GM23338 (cell line): ENCODE measurements at regions not wholly inside any gene's neighbourhood (a gene's known extent, or its start where the extent isn't known, plus 50 kb on each side); places are given as distances from the start of the nearest gene placed in this dataset.

Experiments used
- ATAC-seq: fragments of 200-7000 bp; cut with Tn5 transposase; 3 replicates; pipeline ENCODE4 v1.9.1; 2020
- DNase-seq: peaks from one replicate; pipeline ENCODE4 v3.0.0-alpha.2; 2015; ENCODE audit warnings: low spot score
- H2AFZ ChIP-seq: fragments of 200-600 bp; sonication (generic); 2 replicates; pipeline ENCODE4 v1.8.0; 2016; ENCODE audit warnings: antibody characterized with exemption, mild to moderate bottlenecking, moderate library complexity
- H3F3A ChIP-seq: fragments of 200-600 bp; sonication (generic); replicated peaks from 2 replicates; pipeline ENCODE4 v1.8.0; 2017; ENCODE audit warnings: antibody characterized with exemption, mixed run types, low read depth
- H3K27ac ChIP-seq: fragments of 200-600 bp; sonication (generic); 2 replicates; pipeline ENCODE4 v1.6.1; 2016; ENCODE audit warnings: low read depth
- H3K27me3 ChIP-seq: fragments of 200-600 bp; sonication (generic); 2 replicates; pipeline ENCODE4 v1.8.0; 2016; ENCODE audit warnings: mild to moderate bottlenecking, mixed run types, moderate library complexity; ENCODE audit not compliant: insufficient read depth
- H3K36me3 ChIP-seq: fragments of 200-600 bp; sonication (generic); 2 replicates; pipeline ENCODE4 v1.8.0; 2016; ENCODE audit warnings: mild to moderate bottlenecking; ENCODE audit not compliant: insufficient read depth
- H3K4me1 ChIP-seq: fragments of 200-600 bp; sonication (generic); 2 replicates; pipeline ENCODE4 v1.8.0; 2016; ENCODE audit warnings: mild to moderate bottlenecking, moderate library complexity; ENCODE audit not compliant: insufficient read depth
- H3K4me2 ChIP-seq: fragments of 200-600 bp; sonication (generic); 2 replicates; pipeline ENCODE4 v1.7.1; 2017; ENCODE audit warnings: mixed run types
- H3K4me3 ChIP-seq: fragments of 200-600 bp; sonication (generic); 2 replicates; pipeline ENCODE4 v1.6.1; 2016; ENCODE audit warnings: mixed run types
- H3K79me2 ChIP-seq: fragments of 200-600 bp; sonication (generic); replicated peaks from 2 replicates; pipeline ENCODE4 v1.8.0; 2017; ENCODE audit warnings: mild to moderate bottlenecking; ENCODE audit not compliant: insufficient read depth
- H3K9me2 ChIP-seq: fragments of 200-600 bp; sonication (generic); 2 replicates; pipeline ENCODE4 v1.8.0; 2017; ENCODE audit not compliant: insufficient read depth
- H4K20me1 ChIP-seq: fragments of 200-600 bp; sonication (generic); replicated peaks from 2 replicates; pipeline ENCODE4 v1.8.0; 2017; ENCODE audit warnings: mild to moderate bottlenecking; ENCODE audit not compliant: insufficient read depth
- H3K27ac Mint-ChIP-seq: 2 replicates; pipeline ENCODE4 v1.8.0; 2020; ENCODE audit warnings: inconsistent platforms, mild to moderate bottlenecking, moderate library complexity, mixed read lengths
- H3K27me3 Mint-ChIP-seq: 3 replicates; pipeline ENCODE4 v1.8.0; 2022; ENCODE audit warnings: low read depth, mild to moderate bottlenecking, moderate library complexity, mixed read lengths, inconsistent platforms; ENCODE audit not compliant: insufficient read depth, poor library complexity
- H3K36me3 Mint-ChIP-seq: 3 replicates; pipeline ENCODE4 v1.8.0; 2021; ENCODE audit warnings: low read depth, mild to moderate bottlenecking, inconsistent platforms, moderate library complexity, mixed read lengths
- H3K4me1 Mint-ChIP-seq: 3 replicates; pipeline ENCODE4 v1.8.0; 2020; ENCODE audit warnings: mild to moderate bottlenecking, inconsistent platforms, mixed read lengths
- H3K4me3 Mint-ChIP-seq: 3 replicates; pipeline ENCODE4 v1.8.0; 2021; ENCODE audit warnings: moderate library complexity, mild to moderate bottlenecking, inconsistent platforms, mixed read lengths
- H3K9me3 Mint-ChIP-seq: 3 replicates; pipeline ENCODE4 v1.8.0; 2020; ENCODE audit warnings: moderate library complexity, mild to moderate bottlenecking, inconsistent platforms, mixed read lengths
- CREB1 ChIP-seq: fragments of 250-450 bp; sonication (Bioruptor Pico); IDR thresholded peaks from 2 replicates; pipeline ENCODE4 v1.5.0; 2020; ENCODE audit warnings: low read depth, mild to moderate bottlenecking, moderate library complexity
- EZH2 ChIP-seq: fragments of 200-600 bp; sonication (generic); IDR thresholded peaks from one replicate; pipeline ENCODE4 v1.8.0; 2017; ENCODE audit warnings: antibody characterized with exemption, mild to moderate bottlenecking, low read depth; ENCODE audit not compliant: unreplicated experiment
- EZH2phosphoT487 ChIP-seq: fragments of 200-600 bp; sonication (generic); IDR thresholded peaks from one replicate; pipeline ENCODE4 v1.8.1; 2018; ENCODE audit warnings: antibody characterized with exemption; ENCODE audit not compliant: unreplicated experiment
- NANOG ChIP-seq: IDR thresholded peaks from 2 replicates; pipeline ENCODE4 v1.6.1; 2016; ENCODE audit warnings: antibody characterized with exemption, borderline replicate concordance
- POLR2AphosphoS5 ChIP-seq: IDR thresholded peaks from 2 replicates; pipeline ENCODE4 v1.6.1; 2016; ENCODE audit warnings: antibody characterized with exemption, low read depth
- REST ChIP-seq: IDR thresholded peaks from one replicate; pipeline ENCODE4 v1.6.1; 2018; ENCODE audit warnings: antibody characterized with exemption; ENCODE audit not compliant: unreplicated experiment
- ZNF114 ChIP-seq: fragments of 250-450 bp; sonication (Bioruptor Pico); IDR thresholded peaks from 2 replicates; pipeline ENCODE4 v1.5.0; 2020; ENCODE audit warnings: mild to moderate bottlenecking, moderate library complexity
- ZNF462 ChIP-seq: fragments of 250-450 bp; sonication (Bioruptor Pico); IDR thresholded peaks from 2 replicates; pipeline ENCODE4 v1.5.0; 2020; ENCODE audit warnings: mild to moderate bottlenecking, moderate library complexity
- TF ChIP-seq, protein P1 (sequence below): IDR thresholded peaks from 2 replicates; pipeline ENCODE4 v1.6.1; 2016; ENCODE audit warnings: antibody characterized with exemption
- TF ChIP-seq, protein P2 (sequence below), 2 experiments: fragments of 200-600 bp in 1 of 2; sonication (generic) in 1 of 2; conservative IDR thresholded peaks; 2 replicates each; pipeline versions ENCODE4 v1.5.1 to v1.6.1; 2016 to 2017; ENCODE audit warnings: antibody characterized with exemption in 2 of 2, low read depth in 2 of 2, mild to moderate bottlenecking in 2 of 2, moderate library complexity in 1 of 2

DNA sequence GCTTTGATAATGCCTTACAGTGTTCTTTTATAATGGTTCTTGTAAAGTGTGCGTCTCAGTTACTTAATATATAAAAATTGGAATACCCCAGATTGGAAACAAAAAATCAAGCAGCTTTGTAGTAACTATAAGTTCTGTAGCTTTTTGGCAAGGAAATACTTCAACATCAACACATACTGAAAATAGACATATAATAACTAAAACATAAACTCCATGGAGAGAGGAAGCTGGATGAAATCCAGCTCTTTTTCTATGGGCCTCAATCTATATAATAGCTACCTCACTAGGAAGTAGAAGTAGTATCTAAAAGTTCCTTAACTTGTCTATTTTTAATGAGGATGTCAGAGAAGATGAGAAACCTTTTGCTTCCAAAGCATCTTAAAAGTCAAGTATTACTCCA is 313.3 kb upstream of the NFIA start (continued):
- TF ChIP-seq, protein P1, sequence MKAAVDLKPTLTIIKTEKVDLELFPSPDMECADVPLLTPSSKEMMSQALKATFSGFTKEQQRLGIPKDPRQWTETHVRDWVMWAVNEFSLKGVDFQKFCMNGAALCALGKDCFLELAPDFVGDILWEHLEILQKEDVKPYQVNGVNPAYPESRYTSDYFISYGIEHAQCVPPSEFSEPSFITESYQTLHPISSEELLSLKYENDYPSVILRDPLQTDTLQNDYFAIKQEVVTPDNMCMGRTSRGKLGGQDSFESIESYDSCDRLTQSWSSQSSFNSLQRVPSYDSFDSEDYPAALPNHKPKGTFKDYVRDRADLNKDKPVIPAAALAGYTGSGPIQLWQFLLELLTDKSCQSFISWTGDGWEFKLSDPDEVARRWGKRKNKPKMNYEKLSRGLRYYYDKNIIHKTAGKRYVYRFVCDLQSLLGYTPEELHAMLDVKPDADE, result no peak
- no peak for TF ChIP-seq ZNF114 (CRISPR knock-in tag)
- TF ChIP-seq EZH2, result no peak

GRCh38 chr1:60765204-60765603 is 317.2 kb upstream of the NFIA start:
- Histone ChIP-seq H2AFZ (no peak overlapping the region), H3K36me3 (no peaks in the 10 kb centered on the region), H3K9me2 (peaks cover 13% of the 10 kb centered on the region), H3K4me3 (no peak overlapping the region), H3F3A (no peaks in the 10 kb centered on the region), H3K27me3 (no peaks in the 10 kb centered on the region), H3K27ac (no peak overlapping the region), H3K4me1 (no peaks in the 10 kb centered on the region), H3K4me2 (no peak overlapping the region), H3K79me2 (no peaks in the 10 kb centered on the region), H4K20me1 (no peaks in the 10 kb centered on the region)
- Mint-ChIP-seq H3K27me3 (no peaks in the 10 kb centered on the region), H3K9me3 (peaks cover 8% of the 10 kb centered on the region), H3K27ac (no peak overlapping the region), H3K4me1 (no peaks in the 10 kb centered on the region), H3K36me3 (peaks cover under 1% of the 10 kb centered on the region; the same call in 2 of the 3 replicates), H3K4me3 (no peak overlapping the region)
- TF ChIP-seq REST (no peak), EZH2 (no peak), EZH2phosphoT487 (no peak), NANOG (no peak), CREB1 (CRISPR knock-in tag) (no peak), POLR2AphosphoS5 (no peak), ZNF462 (no peak)
- TF ChIP-seq, protein P2, sequence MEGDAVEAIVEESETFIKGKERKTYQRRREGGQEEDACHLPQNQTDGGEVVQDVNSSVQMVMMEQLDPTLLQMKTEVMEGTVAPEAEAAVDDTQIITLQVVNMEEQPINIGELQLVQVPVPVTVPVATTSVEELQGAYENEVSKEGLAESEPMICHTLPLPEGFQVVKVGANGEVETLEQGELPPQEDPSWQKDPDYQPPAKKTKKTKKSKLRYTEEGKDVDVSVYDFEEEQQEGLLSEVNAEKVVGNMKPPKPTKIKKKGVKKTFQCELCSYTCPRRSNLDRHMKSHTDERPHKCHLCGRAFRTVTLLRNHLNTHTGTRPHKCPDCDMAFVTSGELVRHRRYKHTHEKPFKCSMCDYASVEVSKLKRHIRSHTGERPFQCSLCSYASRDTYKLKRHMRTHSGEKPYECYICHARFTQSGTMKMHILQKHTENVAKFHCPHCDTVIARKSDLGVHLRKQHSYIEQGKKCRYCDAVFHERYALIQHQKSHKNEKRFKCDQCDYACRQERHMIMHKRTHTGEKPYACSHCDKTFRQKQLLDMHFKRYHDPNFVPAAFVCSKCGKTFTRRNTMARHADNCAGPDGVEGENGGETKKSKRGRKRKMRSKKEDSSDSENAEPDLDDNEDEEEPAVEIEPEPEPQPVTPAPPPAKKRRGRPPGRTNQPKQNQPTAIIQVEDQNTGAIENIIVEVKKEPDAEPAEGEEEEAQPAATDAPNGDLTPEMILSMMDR (conservative IDR thresholded peaks at IDR 0.05; ENCODE audit: low read depth in 2 of 2), result peak; percentile 81 to 87
- DNase-seq (peak; percentile 81), ATAC-seq (peak; percentile 87)
